ENCODE measurements at regions not wholly inside any gene's neighbourhood (a gene's known extent, or its start where the extent isn't known, plus 50 kb on each side); places are given as distances from the start of the nearest gene placed in this dataset.

DNA sequence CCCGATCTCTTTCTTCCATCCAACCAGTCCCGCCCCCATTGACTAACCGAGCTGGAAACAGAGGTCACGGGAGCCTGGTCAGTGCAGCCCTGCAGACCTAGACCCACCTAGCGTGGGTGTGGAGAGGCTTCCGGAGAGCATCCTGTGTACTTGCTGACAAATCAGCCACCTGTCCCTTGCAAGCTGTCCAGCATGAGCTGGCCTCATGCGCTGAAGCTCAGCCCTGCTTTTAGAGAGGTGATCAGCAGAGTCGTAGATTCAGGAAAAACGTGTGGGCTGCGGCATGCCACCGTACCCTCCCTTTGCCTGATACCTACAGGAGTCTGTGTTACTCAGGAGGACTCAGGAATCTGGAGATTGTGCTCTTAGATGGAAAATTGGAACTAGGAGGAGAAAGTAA is 80.3 kb upstream of the UQCRFS1 start:
- TF ChIP-seq, protein P1, sequence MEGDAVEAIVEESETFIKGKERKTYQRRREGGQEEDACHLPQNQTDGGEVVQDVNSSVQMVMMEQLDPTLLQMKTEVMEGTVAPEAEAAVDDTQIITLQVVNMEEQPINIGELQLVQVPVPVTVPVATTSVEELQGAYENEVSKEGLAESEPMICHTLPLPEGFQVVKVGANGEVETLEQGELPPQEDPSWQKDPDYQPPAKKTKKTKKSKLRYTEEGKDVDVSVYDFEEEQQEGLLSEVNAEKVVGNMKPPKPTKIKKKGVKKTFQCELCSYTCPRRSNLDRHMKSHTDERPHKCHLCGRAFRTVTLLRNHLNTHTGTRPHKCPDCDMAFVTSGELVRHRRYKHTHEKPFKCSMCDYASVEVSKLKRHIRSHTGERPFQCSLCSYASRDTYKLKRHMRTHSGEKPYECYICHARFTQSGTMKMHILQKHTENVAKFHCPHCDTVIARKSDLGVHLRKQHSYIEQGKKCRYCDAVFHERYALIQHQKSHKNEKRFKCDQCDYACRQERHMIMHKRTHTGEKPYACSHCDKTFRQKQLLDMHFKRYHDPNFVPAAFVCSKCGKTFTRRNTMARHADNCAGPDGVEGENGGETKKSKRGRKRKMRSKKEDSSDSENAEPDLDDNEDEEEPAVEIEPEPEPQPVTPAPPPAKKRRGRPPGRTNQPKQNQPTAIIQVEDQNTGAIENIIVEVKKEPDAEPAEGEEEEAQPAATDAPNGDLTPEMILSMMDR (conservative IDR thresholded peaks at IDR 0.05; ENCODE audit: low read depth, low read length): no peak
- TF ChIP-seq EZH2 (IDR thresholded peaks at IDR 0.05; ENCODE audit: borderline replicate concordance, low read depth, low read length, poor library complexity, severe bottlenecking): no peak

Data from A673 (cell line).